Fibroblast of peridontal ligament (primary cell): ENCODE measurements at regions not wholly inside any gene's neighbourhood (a gene's known extent, or its start where the extent isn't known, plus 50 kb on each side); places are given as distances from the start of the nearest gene placed in this dataset.
"Not testable (repeated sequence)": the region's sequence is repeated elsewhere in the genome, so short reads cannot be mapped to it uniquely, and the experiment has no call there.

Source experiments
- DNase-seq: peaks from one replicate; pipeline ENCODE4 v3.0.0-alpha.2; 2010; ENCODE audit errors: extremely low read depth

DNA sequence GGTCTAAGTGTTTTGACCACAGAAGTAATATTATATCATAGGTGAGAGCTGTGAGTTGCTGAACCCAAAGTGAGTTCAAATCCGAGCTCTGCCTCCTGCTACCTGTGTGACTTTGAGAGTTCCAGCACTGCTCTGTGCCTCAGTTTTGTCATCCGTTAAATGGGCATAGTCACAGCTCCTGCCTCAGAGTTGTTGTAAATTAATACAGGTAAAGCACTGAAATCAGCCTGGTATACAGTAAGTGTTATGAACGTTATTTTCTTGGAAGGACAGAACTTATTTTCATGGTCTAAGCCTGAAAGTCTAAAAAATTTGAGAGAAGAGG, 65.4 kb upstream of the ZNF195 start:
- DNase-seq, result not testable (repeated sequence)

- not testable (repeated sequence) for DNase-seq
Observed at GRCh38 chr11:3443700-3444419, 64.9 kb upstream of the ZNF195 start.

- DNase-seq, result not testable (repeated sequence)
Observed at GRCh38 chr11:3437441-3437840, 58.5 kb upstream of the ZNF195 start.

DNA sequence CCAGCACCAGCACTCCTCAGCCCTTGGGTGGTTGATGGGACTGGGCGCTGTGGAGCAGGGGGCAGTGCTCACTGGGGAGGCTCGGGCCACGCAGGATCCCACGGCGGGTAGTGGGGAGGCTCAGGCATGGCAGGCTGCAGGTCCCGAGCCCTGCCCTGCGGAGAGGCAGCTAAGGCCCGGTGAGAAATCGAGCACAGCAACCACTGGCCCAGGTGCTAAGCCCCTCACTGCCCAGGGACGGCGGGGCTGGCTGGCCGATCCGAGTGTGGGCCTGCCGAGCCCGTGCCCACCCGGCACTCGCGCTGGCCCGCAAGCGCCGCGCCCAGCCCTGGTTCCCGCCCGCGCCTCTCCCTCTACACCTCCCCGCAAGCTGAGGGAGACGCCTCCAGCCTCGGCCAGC, 56.0 kb upstream of the ZNF195 start:
- DNase-seq, result no peak

GRCh38 chr11:3429191-3429590, 50.2 kb upstream of the ZNF195 start:
- not testable (repeated sequence) for DNase-seq
